Common myeloid progenitor, CD34-positive (primary cell): ENCODE measurements at regions not wholly inside any gene's neighbourhood (a gene's known extent, or its start where the extent isn't known, plus 50 kb on each side); places are given as distances from the start of the nearest gene placed in this dataset.

Source experiments
- CTCF ChIA-PET: fragments of 350-600 bp; sonication (Branson Sonifier 250); formaldehyde crosslinking; loops from one replicate; lab custom pipeline; 2021; ENCODE audit warnings: antibody characterized with exemption; lab: Charles Lee
- POLR2A ChIA-PET: fragments of 350-600 bp; sonication (Branson Sonifier 250); formaldehyde crosslinking; loops from one replicate; lab custom pipeline; 2021; ENCODE audit warnings: antibody characterized with exemption; lab: Charles Lee
- DNase-seq, 3 donors: peaks; one replicate each; pipeline versions ENCODE4 v3.0.0 to v3.0.0-alpha.2; 2013
- H3K27ac ChIP-seq, 2 experiments: 1 replicate in 1 of 2; 2 replicates in 1 of 2; pipeline ENCODE4 v1.7.0; 2013; ENCODE audit warnings: inconsistent platforms in 2 of 2, low read length in 2 of 2, mild to moderate bottlenecking in 2 of 2, low read depth in 1 of 2, moderate library complexity in 1 of 2; ENCODE audit not compliant: severe bottlenecking in 2 of 2, insufficient read depth in 1 of 2, poor library complexity in 1 of 2
- H3K27me3 ChIP-seq, 5 experiments: replicated peaks in 2 of 5; 1 replicate in 3 of 5; 2 replicates in 2 of 5; pipeline versions ENCODE4 v1.6.1 to v1.7.0; 2013; ENCODE audit warnings: low read length in 4 of 5, mild to moderate bottlenecking in 2 of 5, moderate library complexity in 2 of 5, inconsistent platforms in 1 of 5; ENCODE audit not compliant: insufficient read depth in 5 of 5, control insufficient read depth in 4 of 5
- H3K36me3 ChIP-seq, 4 experiments: 1 replicate in 2 of 4; 2 replicates in 2 of 4; pipeline versions ENCODE4 v1.6.1 to v1.7.0; 2013; ENCODE audit warnings: low read length in 3 of 4, control low read depth in 1 of 4, mild to moderate bottlenecking in 1 of 4; ENCODE audit not compliant: control insufficient read depth in 4 of 4, insufficient read depth in 4 of 4
- H3K4me1 ChIP-seq, 4 experiments: 1 replicate in 3 of 4; 2 replicates in 1 of 4; pipeline versions ENCODE4 v1.6.1 to v1.7.1; 2013; ENCODE audit warnings: low read length in 3 of 4, mild to moderate bottlenecking in 3 of 4, control low read depth in 1 of 4, inconsistent platforms in 1 of 4, moderate library complexity in 1 of 4; ENCODE audit not compliant: control insufficient read depth in 4 of 4, insufficient read depth in 4 of 4; ENCODE audit errors: control extremely low read depth in 1 of 4
- H3K4me3 ChIP-seq, 7 experiments: 1 replicate in 4 of 7; 2 replicates in 3 of 7; pipeline versions ENCODE4 v1.5.1 to v1.7.0; 2013; ENCODE audit warnings: mild to moderate bottlenecking in 7 of 7, low read length in 6 of 7, moderate library complexity in 6 of 7, inconsistent platforms in 2 of 7, low read depth in 2 of 7, control low read depth in 1 of 7; ENCODE audit not compliant: insufficient read depth in 4 of 7, control insufficient read depth in 1 of 7; ENCODE audit errors: extremely low read depth in 1 of 7
- H3K9me3 ChIP-seq, 5 experiments: 1 replicate in 4 of 5; 2 replicates in 1 of 5; pipeline versions ENCODE4 v1.6.1 to v1.7.1; 2013; ENCODE audit warnings: low read length in 4 of 5, mild to moderate bottlenecking in 2 of 5, inconsistent platforms in 1 of 5, low read depth in 1 of 5, moderate library complexity in 1 of 5; ENCODE audit not compliant: control insufficient read depth in 4 of 5, insufficient read depth in 2 of 5; ENCODE audit errors: control extremely low read depth in 1 of 5
- WGBS: methylation state at CpG from one replicate; pipeline ENCODE4 v1.1.5; 2013; ENCODE audit not compliant: insufficient coverage; 5-methylcytosine and 5-hydroxymethylcytosine counted together

DNA sequence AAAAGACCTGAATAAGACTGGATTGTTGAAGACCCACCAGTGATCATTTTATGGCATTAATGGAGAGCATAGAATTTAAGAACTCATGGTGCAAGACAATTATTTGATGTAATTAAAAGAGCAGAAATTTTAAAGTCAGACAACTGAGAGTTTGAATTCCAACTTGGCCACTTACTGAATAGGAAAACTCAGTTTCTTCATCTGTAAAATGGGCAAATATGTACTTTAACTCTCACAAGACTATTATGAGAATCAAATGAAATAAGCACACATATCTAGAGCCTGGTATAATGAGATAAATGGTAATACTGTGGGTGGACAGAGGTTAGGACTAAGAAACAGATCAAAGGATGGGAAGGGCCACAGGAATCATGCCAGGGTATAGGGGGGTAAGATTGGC lies 88.0 kb downstream of the SOX9 start:
- DNase-seq: no peak
- peaks cover 0 to 27% (median 4%) of the 10 kb centered on the region in 5 experiments for H3K27me3 ChIP-seq
- H3K27ac ChIP-seq: no peak overlapping the region
- H3K9me3 ChIP-seq: peaks cover 0 to 2% (median 0%) of the 10 kb centered on the region in 5 experiments
- ChIA-PET CTCF (no interaction called here), POLR2A (no interaction called here)
- no peaks in the 10 kb centered on the region for H3K36me3 ChIP-seq
- H3K4me3 ChIP-seq: no peak overlapping the region
- H3K4me1 ChIP-seq: no peaks in the 10 kb centered on the region

DNA sequence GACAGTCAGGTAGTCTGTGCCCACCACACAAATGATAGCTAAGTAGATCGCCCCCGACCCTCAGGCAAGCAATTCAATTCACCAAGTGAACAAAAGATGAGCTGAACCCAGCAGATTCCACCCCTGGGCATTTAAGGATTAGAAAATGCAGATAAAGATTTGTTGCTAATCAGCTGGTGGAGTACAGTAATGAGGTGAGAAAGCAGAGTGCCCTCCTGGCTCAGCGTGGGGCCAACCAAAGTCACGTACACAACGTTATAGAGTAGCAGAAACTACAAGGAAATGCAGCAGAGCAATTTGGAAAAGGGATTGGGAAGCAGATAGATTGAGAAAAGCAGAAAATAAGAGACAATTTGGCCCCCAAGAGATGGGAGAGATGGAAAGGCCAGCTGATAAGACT lies 91.2 kb downstream of the SOX9 start:
- Histone ChIP-seq H3K27me3 (peaks cover 0 to 2% (median 0%) of the 10 kb centered on the region in 5 experiments), H3K4me3 (no peak overlapping the region), H3K27ac (no peak overlapping the region), H3K9me3 (peaks cover 0 to 5% (median 0%) of the 10 kb centered on the region in 5 experiments), H3K4me1 (no peaks in the 10 kb centered on the region), H3K36me3 (no peaks in the 10 kb centered on the region)
- no peak for DNase-seq
- CTCF ChIA-PET: no interaction called here
- 70% methylated on average over 3 of the region's 5 CpGs for WGBS
- POLR2A ChIA-PET: no interaction called here

DNA sequence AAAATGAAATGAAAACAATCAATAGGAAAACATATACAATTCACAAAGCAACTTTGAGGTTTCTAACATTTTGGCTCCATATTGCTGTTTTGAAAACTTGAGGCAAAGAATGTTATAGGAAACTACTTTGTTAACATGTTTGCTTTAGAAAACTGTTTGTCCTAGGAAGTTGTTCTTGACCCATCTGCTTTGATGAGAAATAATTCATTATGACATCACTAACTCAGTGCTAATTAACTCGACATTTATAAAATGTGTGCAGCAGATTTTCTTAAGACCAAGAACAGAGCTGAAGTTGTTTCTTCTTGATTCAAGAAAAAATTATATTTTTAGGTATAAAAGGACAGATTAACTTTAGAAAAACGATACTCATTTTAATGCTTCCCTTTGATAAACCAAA lies 94.7 kb downstream of the SOX9 start:
- H3K4me1 ChIP-seq: no peaks in the 10 kb centered on the region
- H3K36me3 ChIP-seq: no peaks in the 10 kb centered on the region
- peaks cover 5 to 28% (median 8%) of the 10 kb centered on the region in 5 experiments for H3K27me3 ChIP-seq
- H3K27ac ChIP-seq: no peak overlapping the region
- ChIA-PET POLR2A (no interaction called here), CTCF (no interaction called here)
- no peak for DNase-seq
- H3K9me3 ChIP-seq: peaks cover 0 to 5% (median 0%) of the 10 kb centered on the region in 5 experiments
- WGBS: no CpG with 5 or more reads among the region's 2 CpGs
- H3K4me3 ChIP-seq: no peak overlapping the region

DNA sequence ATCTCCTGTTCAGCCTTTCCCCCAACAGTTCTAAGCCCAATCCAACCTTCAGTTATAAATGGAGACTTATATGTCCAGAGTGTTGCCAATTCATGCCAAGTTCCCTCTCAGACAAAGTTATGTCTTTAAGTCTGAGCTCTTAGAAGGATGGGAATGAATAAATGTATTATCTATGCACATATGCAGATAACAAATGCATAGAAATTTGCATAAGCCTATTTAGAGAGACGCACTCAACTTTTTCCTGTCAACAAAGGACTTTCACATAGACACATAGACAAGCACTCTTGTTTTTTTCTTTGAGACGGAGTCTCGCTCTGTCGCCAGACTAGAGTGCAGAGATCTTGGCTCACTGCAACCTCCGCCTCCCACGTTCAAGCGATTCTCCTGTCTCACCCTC lies 95.1 kb downstream of the SOX9 start:
- Histone ChIP-seq H3K9me3 (peaks cover 0 to 5% (median 0%) of the 10 kb centered on the region in 5 experiments), H3K27me3 (peaks cover 6 to 32% (median 11%) of the 10 kb centered on the region in 5 experiments), H3K27ac (no peak overlapping the region), H3K36me3 (no peaks in the 10 kb centered on the region), H3K4me1 (no peaks in the 10 kb centered on the region), H3K4me3 (no peak overlapping the region)
- 94% methylated on average over 7 of the region's 7 CpGs for WGBS
- ChIA-PET POLR2A (no interaction called here), CTCF (no interaction called here)
- DNase-seq: no peak

DNA sequence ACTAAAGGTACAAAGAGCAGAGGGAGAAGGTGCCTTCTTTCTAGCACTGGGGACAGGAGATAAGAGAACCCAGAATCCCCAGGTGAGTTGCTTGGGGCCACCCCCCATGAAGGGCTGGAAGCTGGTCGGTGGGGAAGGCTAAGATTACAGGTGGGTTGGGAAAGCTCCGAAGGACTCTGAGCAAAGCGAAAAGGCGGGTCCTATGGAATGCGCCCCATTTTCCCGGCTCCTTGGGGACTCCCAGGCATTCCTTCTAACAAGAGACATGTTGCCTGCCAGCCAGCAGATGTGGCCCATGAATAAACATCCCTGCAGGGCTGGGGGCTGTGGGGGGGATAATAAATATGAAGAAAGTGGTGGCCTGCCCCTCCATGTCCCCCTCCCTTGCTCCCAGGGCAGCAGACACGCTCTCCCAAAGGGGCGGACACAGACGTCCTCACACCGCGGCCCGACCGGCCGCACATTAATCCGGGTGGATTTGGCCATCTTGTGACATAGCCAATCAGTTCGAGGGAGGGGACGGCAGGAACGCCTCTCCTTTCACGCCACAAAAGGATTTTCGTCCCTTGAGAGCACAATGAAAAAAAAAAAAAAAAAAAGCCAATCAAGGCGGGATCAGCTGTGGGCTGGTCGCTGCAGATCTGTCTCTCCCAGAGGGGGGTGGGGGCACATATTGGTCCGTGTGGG lies 98.5 kb downstream of the SOX9 start:
- Histone ChIP-seq H3K4me1 (no peaks in the 10 kb centered on the region), H3K4me3 (no peak overlapping the region), H3K36me3 (no peaks in the 10 kb centered on the region), H3K9me3 (peaks cover 0 to 5% (median 0%) of the 10 kb centered on the region in 5 experiments), H3K27me3 (peaks cover 7 to 45% (median 12%) of the 10 kb centered on the region in 5 experiments), H3K27ac (no peak overlapping the region)
- ChIA-PET POLR2A (no interaction called here), CTCF (no interaction called here)
- WGBS: 7% methylated on average over 18 of the region's 23 CpGs
- no peak for DNase-seq

DNA sequence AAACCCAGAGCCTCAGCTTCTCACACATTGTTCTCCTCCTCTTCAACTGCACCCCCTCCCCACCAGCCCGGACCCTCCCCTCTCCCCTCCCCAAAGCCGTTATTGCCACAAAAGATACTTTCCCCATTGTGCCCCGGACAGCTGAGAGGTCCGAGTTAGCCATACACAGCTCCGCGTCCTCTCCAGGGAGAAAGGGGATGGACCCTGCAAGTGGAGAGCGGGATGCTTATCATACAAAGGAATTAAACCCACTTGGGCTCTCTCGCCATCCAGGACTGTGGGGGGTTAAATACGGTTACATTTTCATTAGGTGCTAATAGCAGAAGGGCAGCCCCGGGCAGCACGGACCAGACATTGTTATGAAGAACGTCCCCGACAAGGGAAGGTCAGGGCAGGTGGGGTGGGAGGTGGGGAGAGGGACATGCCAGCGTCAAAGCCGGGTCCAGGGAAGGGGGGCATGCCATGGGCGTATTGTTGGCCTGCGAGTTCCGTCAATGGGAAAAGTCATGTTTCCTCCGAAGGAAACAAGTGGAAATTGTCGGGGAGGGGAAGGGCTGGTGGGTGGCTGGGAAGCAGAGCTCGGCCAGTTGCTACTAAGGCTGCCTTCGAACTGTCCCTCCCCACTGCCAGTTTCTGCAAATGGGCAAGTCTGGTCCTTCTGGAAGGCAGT lies 99.1 kb downstream of the SOX9 start:
- H3K36me3 ChIP-seq: no peaks in the 10 kb centered on the region
- 0% methylated on average over 12 of the region's 22 CpGs for WGBS
- H3K9me3 ChIP-seq: peaks cover 0 to 5% (median 0%) of the 10 kb centered on the region in 5 experiments
- peaks cover 7 to 45% (median 12%) of the 10 kb centered on the region in 5 experiments for H3K27me3 ChIP-seq
- ChIA-PET POLR2A (no interaction called here), CTCF (no interaction called here)
- no peak for DNase-seq
- no peak overlapping the region for H3K4me3 ChIP-seq
- H3K27ac ChIP-seq: no peak overlapping the region
- H3K4me1 ChIP-seq: no peaks in the 10 kb centered on the region

DNA sequence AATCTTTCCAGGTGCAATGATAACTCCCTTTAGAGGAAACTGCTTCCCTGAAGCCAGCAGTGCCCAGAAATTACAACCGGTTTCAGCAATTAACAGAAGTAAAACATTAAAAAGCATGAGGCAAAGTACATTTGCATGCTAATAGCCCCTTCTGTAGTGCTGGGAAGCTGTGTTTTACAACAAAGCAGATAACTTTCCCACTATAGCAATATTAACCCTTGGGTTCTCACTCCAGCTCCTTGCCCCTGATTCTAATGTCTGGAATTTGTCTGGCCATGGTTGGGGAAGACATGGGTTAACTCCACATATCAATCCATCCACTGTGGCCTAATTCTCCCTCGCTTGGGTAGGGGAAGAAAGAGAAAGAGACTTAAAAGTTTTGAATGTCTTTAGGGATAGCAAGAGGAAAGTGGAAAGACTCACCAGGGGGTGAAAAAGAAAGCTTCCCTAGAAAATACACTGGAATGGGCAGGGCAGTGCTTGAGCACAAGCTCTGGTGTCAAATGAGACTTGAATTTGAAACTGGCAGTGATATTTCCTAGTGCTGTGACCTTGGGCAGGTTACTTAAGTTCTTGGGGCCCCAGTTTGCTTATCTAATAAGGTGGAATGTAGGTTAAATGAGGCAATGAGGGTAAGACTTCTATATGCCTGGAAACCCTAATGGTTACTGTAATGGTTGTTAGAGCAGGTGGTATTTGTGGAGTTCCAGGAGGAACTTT lies 102.0 kb downstream of the SOX9 start:
- CTCF ChIA-PET: no interaction called here
- no peak overlapping the region for H3K27ac ChIP-seq
- POLR2A ChIA-PET: no interaction called here
- H3K4me3 ChIP-seq: no peak overlapping the region
- H3K36me3 ChIP-seq: no peaks in the 10 kb centered on the region
- no peaks in the 10 kb centered on the region for H3K4me1 ChIP-seq
- H3K9me3 ChIP-seq: peaks cover 0 to 4% (median 0%) of the 10 kb centered on the region in 5 experiments
- no peak for DNase-seq
- H3K27me3 ChIP-seq: peaks cover 3 to 42% (median 12%) of the 10 kb centered on the region in 5 experiments
- 43% methylated on average over 1 of the region's 2 CpGs for WGBS
